WTC11 (cell line): ENCODE measurements at regions not wholly inside any gene's neighbourhood (a gene's known extent, or its start where the extent isn't known, plus 50 kb on each side); places are given as distances from the start of the nearest gene placed in this dataset.

Source experiments
- ATAC-seq: fragments of 200-7000 bp; cut with Tn5 transposase; 2 replicates; pipeline ENCODE4 v1.10.0; 2021; ENCODE audit warnings: mild to moderate bottlenecking, moderate library complexity
- CTCF ChIA-PET: fragments of 300-600 bp; sonication (Branson Sonifier 250); formaldehyde crosslinking; loops from one replicate; lab custom pipeline; 2021; ENCODE audit warnings: antibody characterized with exemption; lab: Charles Lee
- POLR2A ChIA-PET: fragments of 350-600 bp; sonication (Branson Sonifier 250); formaldehyde crosslinking; loops from one replicate; lab custom pipeline; 2021; ENCODE audit warnings: antibody characterized with exemption; lab: Charles Lee
- DNase-seq: peaks from one replicate; pipeline ENCODE4 v3.0.0; 2021; ENCODE audit warnings: low spot score
- H3K27ac Mint-ChIP-seq: 2 replicates; pipeline ENCODE4 v1.8.0; 2021; ENCODE audit warnings: mixed read lengths
- H3K27me3 Mint-ChIP-seq: 2 replicates; pipeline ENCODE4 v1.8.0; 2021; ENCODE audit warnings: low read depth, mild to moderate bottlenecking, moderate library complexity, mixed read lengths
- H3K36me3 Mint-ChIP-seq: 2 replicates; pipeline ENCODE4 v1.8.0; 2021; ENCODE audit warnings: mixed read lengths
- H3K4me1 Mint-ChIP-seq: 2 replicates; pipeline ENCODE4 v1.8.0; 2022; ENCODE audit warnings: mixed read lengths
- H3K4me3 Mint-ChIP-seq: 2 replicates; pipeline ENCODE4 v1.8.0; 2021; ENCODE audit warnings: mild to moderate bottlenecking, moderate library complexity, mixed read lengths
- H3K9me3 Mint-ChIP-seq: 2 replicates; pipeline ENCODE4 v1.8.0; 2021; ENCODE audit warnings: mixed read lengths
- ARID4B ChIP-seq: sonication (generic); formaldehyde crosslinking; IDR thresholded peaks from 2 replicates; pipeline ENCODE4 v1.8.0; 2023; ENCODE audit warnings: missing genetic modification reagents, mild to moderate bottlenecking, borderline replicate concordance
- ATF3 ChIP-seq: sonication (generic); formaldehyde crosslinking; conservative IDR thresholded peaks from 2 replicates; pipeline ENCODE4 v1.8.1; 2022; ENCODE audit warnings: mild to moderate bottlenecking, missing genetic modification reagents
- CREB1 ChIP-seq: sonication (generic); formaldehyde crosslinking; IDR thresholded peaks from 2 replicates; pipeline ENCODE4 v1.8.0; 2023; ENCODE audit warnings: mild to moderate bottlenecking, missing genetic modification reagents
- CREM ChIP-seq: sonication (generic); formaldehyde crosslinking; IDR thresholded peaks from 2 replicates; pipeline ENCODE4 v1.8.1; 2022; ENCODE audit warnings: mild to moderate bottlenecking, missing genetic modification reagents, moderate library complexity
- E2F1 ChIP-seq: sonication (generic); formaldehyde crosslinking; IDR thresholded peaks from 2 replicates; pipeline ENCODE4 v1.8.0; 2022; ENCODE audit warnings: mild to moderate bottlenecking, missing genetic modification reagents
- ESRRA ChIP-seq: sonication (generic); formaldehyde crosslinking; IDR thresholded peaks from 2 replicates; pipeline ENCODE4 v1.8.1; 2022; ENCODE audit warnings: mild to moderate bottlenecking, missing genetic modification reagents, borderline replicate concordance
- ETV6 ChIP-seq: sonication (generic); formaldehyde crosslinking; IDR thresholded peaks from 2 replicates; pipeline ENCODE4 v1.8.1; 2022; ENCODE audit warnings: mild to moderate bottlenecking, missing genetic modification reagents
- FOXK1 ChIP-seq: sonication (generic); formaldehyde crosslinking; IDR thresholded peaks from 2 replicates; pipeline ENCODE4 v1.8.0; 2022; ENCODE audit warnings: mild to moderate bottlenecking, moderate library complexity, missing genetic modification reagents
- JAZF1 ChIP-seq: fragments of 250-450 bp; sonication (Bioruptor Pico); IDR thresholded peaks from 2 replicates; pipeline ENCODE4 v1.9.0; 2021; ENCODE audit warnings: moderate library complexity, mild to moderate bottlenecking, inconsistent platforms
- MXD4 ChIP-seq: fragments of 250-450 bp; sonication (Bioruptor Pico); IDR thresholded peaks from 2 replicates; pipeline ENCODE4 v1.8.0; 2021; ENCODE audit warnings: mild to moderate bottlenecking, moderate library complexity, borderline replicate concordance
- NFYB ChIP-seq: sonication (generic); formaldehyde crosslinking; conservative IDR thresholded peaks from 2 replicates; pipeline ENCODE4 v1.8.0; 2022; ENCODE audit warnings: low read depth, missing genetic modification reagents
- PREB ChIP-seq: sonication (generic); formaldehyde crosslinking; IDR thresholded peaks from 2 replicates; pipeline ENCODE4 v1.8.1; 2022; ENCODE audit warnings: mild to moderate bottlenecking, missing genetic modification reagents, moderate library complexity, borderline replicate concordance
- SMAD3 ChIP-seq: sonication (generic); formaldehyde crosslinking; IDR thresholded peaks from 2 replicates; pipeline ENCODE4 v1.8.0; 2022; ENCODE audit warnings: missing genetic modification reagents, mild to moderate bottlenecking, borderline replicate concordance
- TEAD4 ChIP-seq: sonication (generic); formaldehyde crosslinking; IDR thresholded peaks from 2 replicates; pipeline ENCODE4 v1.8.0; 2022; ENCODE audit warnings: mild to moderate bottlenecking, missing genetic modification reagents
- ZNF121 ChIP-seq: sonication (generic); formaldehyde crosslinking; IDR thresholded peaks from 2 replicates; pipeline ENCODE4 v1.8.0; 2023; ENCODE audit warnings: missing genetic modification reagents
- ZNF138 ChIP-seq: sonication (generic); formaldehyde crosslinking; conservative IDR thresholded peaks from 2 replicates; pipeline ENCODE4 v1.8.1; 2022; ENCODE audit warnings: mild to moderate bottlenecking, moderate library complexity, missing genetic modification reagents
- ZNF219 ChIP-seq: sonication (generic); formaldehyde crosslinking; IDR thresholded peaks from 2 replicates; pipeline ENCODE4 v1.8.0; 2023; ENCODE audit warnings: missing genetic modification reagents, mild to moderate bottlenecking, borderline replicate concordance
- ZNF423 ChIP-seq: fragments of 250-450 bp; sonication (Bioruptor Pico); IDR thresholded peaks from 2 replicates; pipeline ENCODE4 v2.1.2; 2022; ENCODE audit warnings: mild to moderate bottlenecking, moderate library complexity

GRCh38 chr13:53622456-53622855 is 593.8 kb downstream of the OLFM4 start:
- Mint-ChIP-seq H3K27ac (no peak overlapping the region), H3K9me3 (no peaks in the 10 kb centered on the region), H3K4me1 (no peaks in the 10 kb centered on the region), H3K36me3 (no peaks in the 10 kb centered on the region), H3K4me3 (no peak overlapping the region), H3K27me3 (no peaks in the 10 kb centered on the region)
- no peak for DNase-seq
- TF ChIP-seq ZNF121 (CRISPR knock-in tag): no peak
- TF ChIP-seq PREB (CRISPR knock-in tag): no peak
- TF ChIP-seq TEAD4 (CRISPR knock-in tag): no peak
- TF ChIP-seq ZNF423 (CRISPR knock-in tag): no peak
- TF ChIP-seq ESRRA: no peak
- no peak for TF ChIP-seq NFYB (CRISPR knock-in tag)
- no peak for TF ChIP-seq JAZF1
- no peak for TF ChIP-seq FOXK1 (CRISPR knock-in tag)
- no peak for TF ChIP-seq ZNF138 (CRISPR knock-in tag)
- no peak for TF ChIP-seq MXD4 (CRISPR knock-in tag)
- TF ChIP-seq ARID4B (CRISPR knock-in tag): no peak
- TF ChIP-seq SMAD3 (CRISPR knock-in tag): no peak
- TF ChIP-seq E2F1 (CRISPR knock-in tag): no peak
- no peak for TF ChIP-seq ATF3 (CRISPR knock-in tag)
- no peak for TF ChIP-seq ZNF219 (CRISPR knock-in tag)
- ChIA-PET POLR2A (no interaction called here), CTCF (no interaction called here)
- ATAC-seq: no peak

- POLR2A ChIA-PET: no interaction called here
- Mint-ChIP-seq H3K36me3 (no peaks in the 10 kb centered on the region), H3K27me3 (no peaks in the 10 kb centered on the region), H3K4me1 (no peaks in the 10 kb centered on the region), H3K27ac (no peak overlapping the region), H3K9me3 (no peaks in the 10 kb centered on the region), H3K4me3 (no peak overlapping the region)
- CTCF ChIA-PET: no interaction called here
- no peak for TF ChIP-seq ETV6 (CRISPR knock-in tag)
- no peak for TF ChIP-seq CREB1
- TF ChIP-seq CREM (CRISPR knock-in tag): no peak
- no peak for DNase-seq
- no peak for ATAC-seq
These were observed 594.5 kb downstream of the OLFM4 start for GRCh38 chr13:53623146-53623545.

- Mint-ChIP-seq H3K4me3 (no peak overlapping the region), H3K27ac (peak overlapping the region; percentile 27; the same call in 1 of the 2 replicates), H3K4me1 (peaks cover 13% of the 10 kb centered on the region)
- TF ChIP-seq CREB1: no peak
- TF ChIP-seq, all 79 proteins: peak for 0
- Mint-ChIP-seq H3K36me3 (no peaks in the 10 kb centered on the region), H3K27me3 (no peaks in the 10 kb centered on the region), H3K9me3 (peaks cover 4% of the 10 kb centered on the region; the same call in 1 of the 2 replicates)
- POLR2A ChIA-PET: no interaction called here
- no peak for DNase-seq
- CTCF ChIA-PET: no interaction called here
- peak; percentile 77 for ATAC-seq
These were observed 602.9 kb downstream of the OLFM4 start for GRCh38 chr13:53631511-53631910.
